Right lobe of liver (tissue), 6 donors: ENCODE measurements at regions not wholly inside any gene's neighbourhood (a gene's known extent, or its start where the extent isn't known, plus 50 kb on each side); places are given as distances from the start of the nearest gene placed in this dataset.

Experiments
- ATAC-seq, 4 donors: fragments of 200-7000 bp; cut with Tn5 transposase; one replicate each; pipeline ENCODE4 v1.9.1; 2020; ENCODE audit warnings: mild to moderate bottlenecking in 4 of 4, moderate library complexity in 4 of 4
- DNase-seq, 3 donors: peaks; one replicate each; pipeline ENCODE4 v3.0.0-alpha.2; 2020
- H3K27ac ChIP-seq, 3 donors: fragments of 200-600 bp; one replicate each; pipeline ENCODE4 v1.8.0; 2022
- H3K27me3 ChIP-seq, 2 donors: fragments of 200-600 bp; one replicate each; pipeline ENCODE4 v1.8.0; 2022
- H3K36me3 ChIP-seq, 4 donors: fragments of 200-600 bp; sonication (generic) in 1 of 4; one replicate each; pipeline versions ENCODE4 v1.5.1 to v1.8.0; 2017 to 2022; ENCODE audit warnings: control low read depth in 1 of 4
- H3K4me1 ChIP-seq, 4 donors: fragments of 200-600 bp; sonication (generic) in 1 of 4; one replicate each; pipeline versions ENCODE4 v1.5.1 to v1.8.0; 2017 to 2022; ENCODE audit warnings: control low read depth in 1 of 4
- H3K4me3 ChIP-seq, 3 donors: fragments of 200-600 bp; one replicate each; pipeline ENCODE4 v1.8.0; 2022
- H3K9me3 ChIP-seq, 4 donors: fragments of 200-600 bp; sonication (generic) in 1 of 4; one replicate each; pipeline versions ENCODE4 v1.5.1 to v1.8.0; 2017 to 2022; ENCODE audit warnings: control low read depth in 1 of 4
- POLR2A ChIP-seq: fragments of 450-650 bp; IDR thresholded peaks from one replicate; pipeline ENCODE4 v1.6.1; 2017; ENCODE audit warnings: antibody characterized with exemption, mild to moderate bottlenecking
- WGBS: methylation state at CpG from one replicate; pipeline ENCODE4 v1.1.6; 2018; ENCODE audit warnings: low coverage, low lambda C conversion rate; ENCODE audit not compliant: insufficient coverage; ENCODE audit errors: missing lambda C conversion rate; 5-methylcytosine and 5-hydroxymethylcytosine counted together
- intact Hi-C, 2 donors: fragments of 100-400 bp; cut with DNase I; formaldehyde crosslinking; loops; one replicate each; pipeline versions ENCODE4 v1.11.2 to v1.14.1; 2022
- TF ChIP-seq, protein P1 (sequence below), 4 donors: fragments of 200-600 bp in 3 of 4; fragments of 450-650 bp in 1 of 4; IDR thresholded peaks; one replicate each; pipeline versions ENCODE4 v1.5.1 to v1.8.0; 2016 to 2022; ENCODE audit warnings: antibody characterized with exemption in 4 of 4, mild to moderate bottlenecking in 2 of 4
- donor health status: DM: no; HTN: yes; CAD: no.
- donor health status: DM: no; HTN: no; CAD: no.
- donor health status: DM: no; HTN: no; CAD: no.
- donor health status: DM: no; HTN: yes; CAD: no.
- donor health status: DM: no; HTN: yes; CAD: no.

DNA sequence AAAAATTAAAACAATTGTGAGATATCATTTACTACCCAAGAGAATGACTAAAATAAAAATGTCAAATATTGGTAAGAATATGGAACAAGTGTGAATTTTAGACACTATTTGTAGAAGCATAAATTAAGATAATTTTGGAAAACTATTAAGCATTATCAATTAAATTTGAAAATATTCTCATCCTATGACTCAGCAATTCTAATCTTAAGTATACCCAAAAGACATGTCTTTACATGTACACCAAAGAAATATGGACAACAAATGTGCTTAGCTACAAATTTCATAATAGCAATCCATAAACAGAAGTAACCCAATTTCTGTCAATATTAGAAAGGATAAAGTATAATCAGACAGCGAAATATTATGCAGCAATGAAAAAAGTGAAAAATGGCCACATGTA lies 1032.2 kb upstream of the SEMA6D start:
- Histone ChIP-seq H3K9me3 (no peaks in the 10 kb centered on the region), H3K27ac (no peak overlapping the region), H3K36me3 (no peaks in the 10 kb centered on the region), H3K4me1 (no peaks in the 10 kb centered on the region), H3K4me3 (no peak overlapping the region), H3K27me3 (no peaks in the 10 kb centered on the region)
- DNase-seq (no peak), ATAC-seq (no peak)
- intact Hi-C loops: no loop called here
- TF ChIP-seq, protein P1, sequence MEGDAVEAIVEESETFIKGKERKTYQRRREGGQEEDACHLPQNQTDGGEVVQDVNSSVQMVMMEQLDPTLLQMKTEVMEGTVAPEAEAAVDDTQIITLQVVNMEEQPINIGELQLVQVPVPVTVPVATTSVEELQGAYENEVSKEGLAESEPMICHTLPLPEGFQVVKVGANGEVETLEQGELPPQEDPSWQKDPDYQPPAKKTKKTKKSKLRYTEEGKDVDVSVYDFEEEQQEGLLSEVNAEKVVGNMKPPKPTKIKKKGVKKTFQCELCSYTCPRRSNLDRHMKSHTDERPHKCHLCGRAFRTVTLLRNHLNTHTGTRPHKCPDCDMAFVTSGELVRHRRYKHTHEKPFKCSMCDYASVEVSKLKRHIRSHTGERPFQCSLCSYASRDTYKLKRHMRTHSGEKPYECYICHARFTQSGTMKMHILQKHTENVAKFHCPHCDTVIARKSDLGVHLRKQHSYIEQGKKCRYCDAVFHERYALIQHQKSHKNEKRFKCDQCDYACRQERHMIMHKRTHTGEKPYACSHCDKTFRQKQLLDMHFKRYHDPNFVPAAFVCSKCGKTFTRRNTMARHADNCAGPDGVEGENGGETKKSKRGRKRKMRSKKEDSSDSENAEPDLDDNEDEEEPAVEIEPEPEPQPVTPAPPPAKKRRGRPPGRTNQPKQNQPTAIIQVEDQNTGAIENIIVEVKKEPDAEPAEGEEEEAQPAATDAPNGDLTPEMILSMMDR (IDR thresholded peaks at IDR 0.05): no peak
- no peak for TF ChIP-seq POLR2A
- 24% methylated on average over 1 of the region's 1 CpG for WGBS

DNA sequence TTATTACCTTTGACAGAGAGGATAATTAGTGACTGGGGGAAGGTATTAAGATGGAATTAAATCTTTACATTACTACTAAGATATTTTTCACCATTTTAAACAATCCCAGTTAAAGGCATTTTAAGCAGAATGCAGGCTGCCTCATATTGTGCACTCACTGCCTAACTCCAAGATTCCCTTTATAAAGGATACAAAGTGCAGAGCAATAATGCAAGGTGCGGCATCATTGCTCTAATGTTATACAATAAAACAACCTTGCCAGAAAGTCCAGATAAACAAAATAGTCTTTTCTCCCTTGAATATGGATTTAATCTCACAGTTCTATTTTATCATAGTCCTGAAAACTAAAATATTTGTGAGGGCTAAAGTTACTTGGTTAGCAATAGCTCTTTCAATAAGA lies 1031.6 kb upstream of the SEMA6D start:
- no peaks in the 10 kb centered on the region for H3K27me3 ChIP-seq
- no peaks in the 10 kb centered on the region for H3K9me3 ChIP-seq
- H3K4me1 ChIP-seq: no peaks in the 10 kb centered on the region
- no peak overlapping the region for H3K4me3 ChIP-seq
- intact Hi-C loops: no loop called here
- DNase-seq: no peak
- TF ChIP-seq POLR2A: no peak
- TF ChIP-seq, protein P1 (IDR thresholded peaks at IDR 0.05): no peak
- no peak for ATAC-seq
- 79% methylated on average over 1 of the region's 1 CpG for WGBS
- H3K27ac ChIP-seq: no peak overlapping the region
- H3K36me3 ChIP-seq: no peaks in the 10 kb centered on the region

DNA sequence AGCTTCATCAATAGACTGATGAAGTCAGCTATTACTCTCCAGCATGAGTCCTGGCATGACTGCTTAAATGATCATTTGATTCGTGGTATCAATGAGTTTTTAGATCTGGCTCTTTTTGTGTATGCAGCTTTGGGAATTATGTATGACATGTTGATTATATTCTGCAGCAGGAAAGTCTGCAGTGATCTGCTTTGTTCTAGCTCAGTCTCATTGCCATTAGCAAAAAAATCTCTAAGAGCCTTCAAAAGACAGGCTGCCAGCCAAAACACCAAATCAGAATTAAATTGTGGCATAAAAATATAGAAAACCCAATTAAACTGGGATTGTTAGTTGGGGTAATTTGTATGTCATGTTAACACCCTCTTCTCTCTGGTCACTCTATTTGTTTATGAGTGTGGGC lies 1021.0 kb upstream of the SEMA6D start:
- no peak overlapping the region for H3K4me3 ChIP-seq

DNA sequence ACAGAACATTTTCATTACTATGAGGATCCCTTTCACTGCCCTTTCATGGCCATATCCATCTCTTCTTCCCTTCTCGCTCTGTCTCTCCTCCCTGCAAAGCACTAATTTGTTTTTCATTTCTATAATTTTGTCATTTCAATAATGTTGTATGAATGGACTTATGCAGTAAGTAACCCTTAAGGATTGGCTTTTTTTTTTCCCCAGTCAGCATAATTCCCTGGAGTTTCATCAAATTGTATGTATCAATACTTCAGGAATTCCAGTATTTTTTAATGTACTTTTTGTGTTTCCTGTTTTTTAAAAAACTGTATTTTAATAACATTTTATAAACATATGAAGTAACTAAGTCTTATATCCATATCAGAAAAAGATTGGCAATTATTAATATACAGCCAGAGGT lies 1016.0 kb upstream of the SEMA6D start:
- Histone ChIP-seq H3K36me3 (no peaks in the 10 kb centered on the region), H3K27me3 (no peaks in the 10 kb centered on the region), H3K9me3 (no peaks in the 10 kb centered on the region), H3K27ac (no peak overlapping the region), H3K4me1 (no peaks in the 10 kb centered on the region), H3K4me3 (no peak overlapping the region)
- intact Hi-C loops: no loop called here
- DNase-seq: no peak
- 54% methylated on average over 1 of the region's 1 CpG for WGBS
- no peak for TF ChIP-seq POLR2A
- TF ChIP-seq, protein P1 (IDR thresholded peaks at IDR 0.05): no peak
- ATAC-seq: no peak

More for the DNA sequence above, 1021.0 kb upstream of the SEMA6D start:
- DNase-seq (no peak), ATAC-seq (no peak)
- Histone ChIP-seq H3K27me3 (no peaks in the 10 kb centered on the region), H3K27ac (no peak overlapping the region), H3K9me3 (no peaks in the 10 kb centered on the region), H3K36me3 (no peaks in the 10 kb centered on the region), H3K4me1 (no peaks in the 10 kb centered on the region)
- intact Hi-C loops: no loop called here
- WGBS: 5% methylated on average over 1 of the region's 1 CpG
- TF ChIP-seq POLR2A: no peak
- TF ChIP-seq, protein P1 (IDR thresholded peaks at IDR 0.05): no peak

DNA sequence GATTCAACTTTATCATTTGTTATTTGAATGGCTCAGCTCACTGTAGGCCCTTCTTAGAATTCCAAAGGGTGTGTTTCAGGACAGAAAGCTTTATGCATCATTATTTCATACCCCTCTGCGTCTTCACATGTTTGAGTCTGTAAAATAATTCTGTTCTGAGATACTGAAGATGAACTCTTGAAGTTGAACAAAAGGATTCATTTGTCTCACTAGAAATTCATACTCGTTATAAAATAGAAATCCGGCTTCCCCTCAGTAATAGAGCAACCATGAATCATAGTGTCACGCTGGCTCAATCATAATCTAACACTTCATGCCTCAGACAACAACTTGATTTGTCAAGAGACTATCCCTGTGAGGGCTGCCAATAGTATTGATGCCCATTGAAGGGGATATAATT lies 1015.4 kb upstream of the SEMA6D start:
- intact Hi-C loops: no loop called here
- WGBS: 62% methylated on average over 4 of the region's 4 CpGs
- no peak for TF ChIP-seq POLR2A
- TF ChIP-seq, protein P1 (IDR thresholded peaks at IDR 0.05): no peak

More for the DNA sequence above, 1015.4 kb upstream of the SEMA6D start:
- Histone ChIP-seq H3K4me1 (no peaks in the 10 kb centered on the region), H3K9me3 (no peaks in the 10 kb centered on the region), H3K27me3 (no peaks in the 10 kb centered on the region), H3K27ac (no peak overlapping the region), H3K4me3 (no peak overlapping the region), H3K36me3 (no peaks in the 10 kb centered on the region)
- ATAC-seq (no peak), DNase-seq (no peak)
